ENCODE measurements at regions not wholly inside any gene's neighbourhood (a gene's known extent, or its start where the extent isn't known, plus 50 kb on each side); places are given as distances from the start of the nearest gene placed in this dataset.

DNA sequence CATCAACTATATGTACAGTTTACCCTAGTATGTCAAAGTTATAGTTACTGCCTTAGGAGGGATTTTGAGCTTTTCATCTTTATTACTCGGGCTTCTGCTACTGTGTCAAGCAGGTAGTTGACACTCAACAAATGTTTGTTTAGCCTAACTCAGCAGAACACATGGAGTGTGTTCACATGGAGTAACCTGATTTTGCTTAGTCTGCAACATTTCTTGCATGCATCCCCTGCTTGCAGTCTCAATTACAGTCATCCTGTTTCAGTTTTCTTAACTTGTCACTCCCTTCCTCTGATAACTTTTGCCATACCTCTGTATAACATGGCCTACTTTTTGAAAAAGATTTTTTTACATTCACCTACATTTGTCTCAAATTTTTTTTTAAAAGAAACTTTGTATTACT, 135.5 kb downstream of the NMUR2 start:
- no peak overlapping the region for H3K9ac ChIP-seq
- H3K4me2 ChIP-seq (ENCODE audit: low read length): peak overlapping the region; percentile 22
- H2AFZ ChIP-seq: no peak overlapping the region
- no peaks in the 10 kb centered on the region for H3K79me2 ChIP-seq
- H3K9me3 ChIP-seq (ENCODE audit: control insufficient read depth, low read length): no peaks in the 10 kb centered on the region
- no peak overlapping the region for H3K4me3 ChIP-seq (ENCODE audit: low read depth, low read length)
- no peaks in the 10 kb centered on the region for H3K36me3 ChIP-seq (ENCODE audit: control insufficient read depth, insufficient read depth, low read length)
- peak overlapping the region; percentile 67 for H3K27ac ChIP-seq
- TF ChIP-seq, protein P1, sequence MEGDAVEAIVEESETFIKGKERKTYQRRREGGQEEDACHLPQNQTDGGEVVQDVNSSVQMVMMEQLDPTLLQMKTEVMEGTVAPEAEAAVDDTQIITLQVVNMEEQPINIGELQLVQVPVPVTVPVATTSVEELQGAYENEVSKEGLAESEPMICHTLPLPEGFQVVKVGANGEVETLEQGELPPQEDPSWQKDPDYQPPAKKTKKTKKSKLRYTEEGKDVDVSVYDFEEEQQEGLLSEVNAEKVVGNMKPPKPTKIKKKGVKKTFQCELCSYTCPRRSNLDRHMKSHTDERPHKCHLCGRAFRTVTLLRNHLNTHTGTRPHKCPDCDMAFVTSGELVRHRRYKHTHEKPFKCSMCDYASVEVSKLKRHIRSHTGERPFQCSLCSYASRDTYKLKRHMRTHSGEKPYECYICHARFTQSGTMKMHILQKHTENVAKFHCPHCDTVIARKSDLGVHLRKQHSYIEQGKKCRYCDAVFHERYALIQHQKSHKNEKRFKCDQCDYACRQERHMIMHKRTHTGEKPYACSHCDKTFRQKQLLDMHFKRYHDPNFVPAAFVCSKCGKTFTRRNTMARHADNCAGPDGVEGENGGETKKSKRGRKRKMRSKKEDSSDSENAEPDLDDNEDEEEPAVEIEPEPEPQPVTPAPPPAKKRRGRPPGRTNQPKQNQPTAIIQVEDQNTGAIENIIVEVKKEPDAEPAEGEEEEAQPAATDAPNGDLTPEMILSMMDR (IDR thresholded peaks at IDR 0.05): no peak
- H3K4me1 ChIP-seq: peaks cover 36% of the 10 kb centered on the region
- no peaks in the 10 kb centered on the region for H3K27me3 ChIP-seq (ENCODE audit: control insufficient read depth, insufficient read depth, low read length)

DNA sequence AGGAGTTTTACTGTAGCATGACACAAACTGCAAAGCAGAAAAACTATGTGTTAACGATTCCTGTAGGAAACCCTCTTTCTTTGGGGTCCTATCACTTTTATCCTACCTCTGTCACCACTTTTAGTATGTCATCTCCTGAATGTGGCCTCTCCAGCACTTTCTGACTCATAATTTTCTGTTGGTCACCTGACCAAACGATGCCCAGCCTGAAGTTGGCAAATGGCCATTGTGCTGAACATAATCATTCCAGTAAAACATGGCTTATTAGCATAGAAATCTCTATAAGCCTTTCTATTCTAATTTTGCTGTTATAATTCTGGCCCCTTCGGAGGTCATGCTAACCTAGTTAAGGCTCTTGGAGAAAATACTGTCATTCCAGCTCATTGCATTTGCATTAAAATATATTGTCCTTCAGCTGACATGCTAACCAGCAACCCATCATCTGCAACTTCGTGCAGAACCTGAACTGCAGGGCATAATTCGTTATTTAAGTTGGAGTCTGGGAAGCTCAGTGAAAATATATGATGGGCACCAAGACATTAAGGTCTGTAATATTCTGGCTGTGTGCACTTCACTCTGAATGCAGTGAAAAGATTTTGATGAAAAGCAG, 140.3 kb downstream of the NMUR2 start:
- Histone ChIP-seq H3K79me2 (no peaks in the 10 kb centered on the region), H3K27me3 (ENCODE audit: control insufficient read depth, insufficient read depth, low read length) (no peaks in the 10 kb centered on the region), H3K36me3 (ENCODE audit: control insufficient read depth, insufficient read depth, low read length) (no peaks in the 10 kb centered on the region), H3K9me3 (ENCODE audit: control insufficient read depth, low read length) (no peaks in the 10 kb centered on the region), H3K4me1 (peaks cover 19% of the 10 kb centered on the region), H3K9ac (no peak overlapping the region), H3K4me3 (ENCODE audit: low read depth, low read length) (no peak overlapping the region), H2AFZ (peak overlapping the region; percentile 54), H3K4me2 (ENCODE audit: low read length) (no peak overlapping the region), H3K27ac (no peak overlapping the region)
- TF ChIP-seq, protein P1 (IDR thresholded peaks at IDR 0.05): no peak

DNA sequence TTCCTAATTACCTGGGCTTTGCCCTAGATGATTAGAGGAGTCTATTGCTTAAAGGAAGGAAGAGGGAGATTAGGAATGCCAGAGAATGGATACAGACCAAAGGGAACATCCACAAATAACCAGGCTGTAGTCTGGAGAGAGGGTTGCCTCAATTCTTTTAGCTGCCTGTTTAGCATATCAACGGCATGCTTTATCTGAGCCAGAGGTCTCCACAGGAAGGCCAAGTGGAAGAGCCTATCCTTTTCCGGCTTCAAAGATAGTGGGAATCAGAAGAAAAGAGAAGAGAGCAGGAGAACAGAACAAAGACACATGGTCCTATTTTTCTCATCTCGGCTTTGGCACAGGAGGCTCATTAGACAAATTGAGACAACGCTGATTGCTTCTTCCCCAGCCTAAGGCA, 142.4 kb downstream of the NMUR2 start:
- no peak overlapping the region for H2AFZ ChIP-seq
- H3K36me3 ChIP-seq (ENCODE audit: control insufficient read depth, insufficient read depth, low read length): no peaks in the 10 kb centered on the region
- TF ChIP-seq, protein P1 (IDR thresholded peaks at IDR 0.05): no peak
- no peaks in the 10 kb centered on the region for H3K79me2 ChIP-seq
- H3K4me1 ChIP-seq: peaks cover 8% of the 10 kb centered on the region
- no peak overlapping the region for H3K4me3 ChIP-seq (ENCODE audit: low read depth, low read length)
- no peaks in the 10 kb centered on the region for H3K9me3 ChIP-seq (ENCODE audit: control insufficient read depth, low read length)
- no peak overlapping the region for H3K4me2 ChIP-seq (ENCODE audit: low read length)
- H3K27me3 ChIP-seq (ENCODE audit: control insufficient read depth, insufficient read depth, low read length): no peaks in the 10 kb centered on the region
- no peak overlapping the region for H3K27ac ChIP-seq
- no peak overlapping the region for H3K9ac ChIP-seq

DNA sequence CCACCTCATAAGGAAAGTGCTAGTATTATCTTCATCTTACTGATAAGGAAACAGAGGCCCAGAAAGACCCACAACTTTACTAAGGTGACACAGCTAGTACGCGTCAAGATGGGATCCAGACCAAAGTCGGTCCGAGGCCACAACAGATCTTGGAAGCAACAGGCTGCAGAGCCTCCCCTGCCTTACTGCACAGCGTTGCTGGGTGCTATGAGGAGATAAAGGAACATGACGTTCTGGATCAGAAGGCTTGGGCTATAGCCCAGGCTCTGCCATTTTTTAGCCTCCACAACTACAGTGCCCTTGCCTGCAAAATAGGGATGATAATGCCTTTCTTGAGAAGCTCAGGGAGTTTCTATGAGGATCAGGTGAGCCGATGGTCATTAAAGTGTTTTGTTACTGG, 144.1 kb downstream of the NMUR2 start:
- no peak overlapping the region for H2AFZ ChIP-seq
- peaks cover 8% of the 10 kb centered on the region for H3K4me1 ChIP-seq
- no peak overlapping the region for H3K9ac ChIP-seq
- H3K9me3 ChIP-seq (ENCODE audit: control insufficient read depth, low read length): no peaks in the 10 kb centered on the region
- no peak overlapping the region for H3K27ac ChIP-seq
- TF ChIP-seq, protein P1 (IDR thresholded peaks at IDR 0.05): no peak
- no peaks in the 10 kb centered on the region for H3K27me3 ChIP-seq (ENCODE audit: control insufficient read depth, insufficient read depth, low read length)
- no peaks in the 10 kb centered on the region for H3K36me3 ChIP-seq (ENCODE audit: control insufficient read depth, insufficient read depth, low read length)
- H3K4me2 ChIP-seq (ENCODE audit: low read length): no peak overlapping the region
- H3K4me3 ChIP-seq (ENCODE audit: low read depth, low read length): no peak overlapping the region
- no peaks in the 10 kb centered on the region for H3K79me2 ChIP-seq

DNA sequence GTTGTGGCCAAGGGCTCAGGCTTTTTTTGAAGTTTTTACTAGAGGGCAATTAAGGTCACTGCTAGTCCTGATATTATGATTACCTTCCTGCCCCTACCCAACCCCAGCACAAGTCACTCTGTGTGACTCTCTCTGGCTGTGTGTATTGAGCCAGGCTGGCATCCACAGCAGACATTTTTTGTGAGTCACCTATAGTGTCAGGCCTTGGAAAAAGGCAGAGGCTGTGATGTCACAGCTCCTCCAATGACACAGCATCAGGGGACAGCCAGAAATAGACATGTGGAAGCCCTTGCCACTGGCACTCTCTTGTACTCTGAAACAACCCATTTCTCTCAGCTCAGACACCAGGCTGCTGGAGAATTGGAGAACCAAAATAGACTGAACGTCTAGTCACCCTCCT, 145.4 kb downstream of the NMUR2 start:
- Histone ChIP-seq H3K36me3 (ENCODE audit: control insufficient read depth, insufficient read depth, low read length) (no peaks in the 10 kb centered on the region), H3K27me3 (ENCODE audit: control insufficient read depth, insufficient read depth, low read length) (no peaks in the 10 kb centered on the region), H2AFZ (no peak overlapping the region), H3K27ac (no peak overlapping the region), H3K79me2 (no peaks in the 10 kb centered on the region), H3K9me3 (ENCODE audit: control insufficient read depth, low read length) (no peaks in the 10 kb centered on the region), H3K4me2 (ENCODE audit: low read length) (no peak overlapping the region), H3K4me3 (ENCODE audit: low read depth, low read length) (no peak overlapping the region), H3K4me1 (peaks cover 4% of the 10 kb centered on the region), H3K9ac (no peak overlapping the region)
- TF ChIP-seq, protein P1 (IDR thresholded peaks at IDR 0.05): no peak
